LHCN-M2 (cell line): ENCODE measurements at regions not wholly inside any gene's neighbourhood (a gene's known extent, or its start where the extent isn't known, plus 50 kb on each side); places are given as distances from the start of the nearest gene placed in this dataset.
"Not testable (repeated sequence)": the region's sequence is repeated elsewhere in the genome, so short reads cannot be mapped to it uniquely, and the experiment has no call there.

Experiments
- DNase-seq: peaks from one replicate; pipeline ENCODE4 v3.0.0-alpha.2; 2012; ENCODE audit warnings: low read depth

DNA sequence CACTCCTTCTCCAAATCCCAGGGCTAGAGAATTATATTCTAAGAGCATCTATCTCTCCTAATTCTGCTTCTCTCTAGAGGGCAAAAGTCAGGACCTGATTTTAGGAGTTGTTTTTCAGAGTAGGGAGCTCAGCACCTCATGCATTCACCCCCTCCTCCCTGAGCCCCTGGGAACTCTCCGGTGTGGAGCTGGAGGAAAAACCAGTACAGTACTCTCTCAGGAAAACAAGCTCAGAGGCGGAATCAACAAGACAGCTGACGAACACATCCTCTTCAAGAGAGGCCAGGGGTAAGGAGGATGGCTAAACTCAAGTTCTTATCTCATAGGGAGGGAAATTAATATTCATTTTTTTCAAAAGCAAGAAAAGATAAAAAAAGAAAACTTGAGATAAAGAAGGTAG is 120.1 kb upstream of the CDYL start:
- no peak for DNase-seq

DNA sequence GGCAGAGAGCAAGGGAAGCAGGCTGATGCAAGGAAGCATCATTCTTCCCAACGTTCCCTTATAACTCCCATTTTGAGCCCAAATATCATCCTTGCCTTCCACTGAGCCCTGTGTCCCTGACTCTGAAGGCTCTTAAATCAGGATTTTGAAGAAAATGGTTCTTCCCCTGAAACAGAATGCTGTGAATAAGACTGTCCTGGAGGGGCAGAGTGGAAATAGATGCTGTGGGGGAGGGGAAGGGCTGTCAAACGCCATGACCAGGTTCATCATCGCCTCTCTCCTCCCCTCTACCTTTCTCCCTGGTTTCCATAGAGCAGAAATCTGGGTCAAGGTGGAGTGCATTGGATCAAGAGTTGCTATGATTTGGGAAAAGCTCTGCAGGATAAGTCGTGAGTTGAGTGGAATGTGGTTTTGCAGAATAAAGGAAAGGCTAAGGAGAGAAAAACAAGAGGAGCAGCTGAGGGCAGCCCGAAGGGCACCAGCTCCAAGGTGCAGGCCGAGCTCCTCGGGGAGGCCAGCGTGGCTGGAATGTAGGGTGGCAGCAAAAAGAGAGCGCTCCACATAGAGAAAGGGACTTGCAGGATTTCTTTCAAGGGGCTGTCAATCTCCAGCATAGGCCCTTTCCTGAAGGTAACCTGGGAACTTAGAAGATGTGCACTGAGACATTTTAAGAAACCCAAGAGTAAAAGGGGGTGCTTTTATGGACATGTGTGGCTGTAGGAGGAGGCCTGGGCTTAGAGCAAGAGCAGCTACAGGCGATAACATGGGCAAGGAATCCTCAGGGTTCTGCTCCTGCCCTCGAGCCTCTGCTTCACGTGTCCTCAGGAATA is 120.8 kb upstream of the CDYL start:
- DNase-seq = no peak

DNA sequence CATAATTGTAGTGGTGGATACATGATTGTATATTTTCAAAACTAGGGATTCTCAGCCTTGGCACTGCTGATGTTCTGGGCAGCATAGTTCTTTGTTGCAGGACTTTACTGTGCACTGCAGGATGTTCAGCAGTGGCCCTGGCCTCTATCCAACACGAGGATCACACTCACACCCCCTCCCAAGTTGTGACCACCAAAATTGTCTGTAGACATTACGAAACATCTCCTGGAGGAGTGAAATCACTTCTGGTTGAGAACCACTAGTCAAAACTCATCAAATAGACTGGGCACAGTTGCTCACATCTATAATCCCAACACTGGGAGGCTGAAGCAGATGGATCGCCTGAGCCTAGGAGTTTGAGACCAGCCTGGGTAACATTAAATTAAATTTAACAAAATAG is 123.1 kb upstream of the CDYL start:
- DNase-seq = no peak

DNA sequence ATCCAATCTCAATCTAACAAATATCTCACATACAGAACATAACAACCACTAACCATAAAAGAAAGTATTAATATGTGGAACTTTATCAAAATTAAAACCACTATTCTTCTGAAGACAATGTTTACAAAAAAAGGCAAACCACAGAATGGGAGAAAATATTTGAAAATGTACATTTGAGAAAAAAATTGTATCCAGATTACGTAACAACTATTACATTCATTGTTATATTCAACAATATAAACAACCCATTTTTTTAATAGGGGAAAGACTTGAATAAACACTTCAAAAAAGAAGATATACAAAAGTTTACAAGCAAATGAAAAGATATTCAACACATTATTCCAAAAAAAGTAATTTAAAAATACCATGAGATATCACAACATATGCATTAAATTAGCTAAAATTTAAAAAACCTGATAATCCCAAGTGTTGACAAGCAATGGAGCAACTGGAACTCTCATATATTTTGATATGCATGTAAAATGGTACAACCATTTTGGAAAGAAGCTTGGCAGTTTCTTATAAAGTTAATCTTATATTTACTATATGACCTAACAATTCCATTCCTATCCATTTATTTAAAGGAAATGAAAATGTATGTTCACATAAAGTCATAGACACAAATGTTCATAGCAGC is 124.3 kb upstream of the CDYL start:
- DNase-seq = no peak

DNA sequence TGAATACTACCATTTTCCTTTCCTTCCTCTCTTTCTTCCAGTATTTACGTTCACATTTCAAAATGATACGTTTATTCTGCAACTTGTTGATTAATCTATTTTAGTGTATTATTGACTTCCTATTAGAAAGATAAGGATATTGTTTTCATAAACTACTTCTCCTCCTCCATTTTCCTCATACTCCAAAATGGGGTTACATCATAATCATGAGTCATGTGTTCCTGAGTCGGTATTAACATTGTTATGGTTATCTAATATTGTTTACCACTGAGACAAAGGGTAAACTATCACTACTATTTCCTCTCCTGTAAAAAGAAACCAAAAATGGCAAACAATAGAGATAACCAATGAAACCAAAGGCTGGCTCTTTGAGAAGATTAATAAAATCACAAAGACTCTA is 126.5 kb upstream of the CDYL start:
- peak; percentile 38 for DNase-seq

DNA sequence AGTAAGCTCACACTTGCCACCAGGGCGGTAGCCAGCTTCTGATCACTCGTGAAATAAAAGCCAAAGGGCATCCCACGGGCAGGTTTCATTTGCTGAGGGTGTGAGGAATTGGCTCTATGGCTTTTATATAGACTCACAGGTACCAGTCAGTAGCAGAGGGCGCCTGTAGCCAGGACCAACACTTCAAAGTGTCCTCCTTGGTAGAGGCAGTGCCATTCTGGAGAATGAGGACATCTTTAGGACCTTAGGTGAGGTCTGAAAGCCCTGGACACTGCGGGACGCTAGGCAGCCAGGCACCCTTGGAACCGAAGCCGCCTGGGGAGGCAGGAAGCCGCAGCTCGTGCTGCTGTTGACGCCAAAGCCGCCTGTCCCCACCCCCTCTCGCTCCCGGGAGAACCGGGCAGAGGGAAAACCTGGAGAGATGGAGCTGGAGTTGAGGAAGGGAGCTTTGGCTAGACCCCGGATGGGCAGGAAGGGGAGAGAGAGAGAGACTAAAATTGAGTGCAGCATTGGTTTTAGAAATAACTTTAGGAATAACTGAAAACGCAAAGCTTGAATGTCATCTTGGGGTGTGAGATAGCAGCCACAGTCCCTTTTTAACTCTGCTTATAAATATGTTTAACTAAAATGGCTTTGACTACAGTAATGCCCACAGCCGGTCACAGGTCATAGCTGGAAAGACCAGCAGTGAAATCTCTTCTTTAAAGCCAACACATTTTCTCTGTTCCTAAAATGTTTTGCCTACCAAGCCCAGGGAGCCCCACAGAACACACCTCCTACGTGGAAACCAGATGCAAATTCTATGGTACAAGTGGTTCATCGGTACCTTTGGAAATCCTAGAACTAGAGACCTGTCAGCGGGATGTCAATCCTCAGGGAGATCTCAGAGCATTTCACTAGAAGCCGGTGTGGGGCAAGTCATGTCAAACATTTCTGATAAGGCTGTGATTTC is 128.5 kb upstream of the CDYL start:
- peak; percentile 63 for DNase-seq

DNA sequence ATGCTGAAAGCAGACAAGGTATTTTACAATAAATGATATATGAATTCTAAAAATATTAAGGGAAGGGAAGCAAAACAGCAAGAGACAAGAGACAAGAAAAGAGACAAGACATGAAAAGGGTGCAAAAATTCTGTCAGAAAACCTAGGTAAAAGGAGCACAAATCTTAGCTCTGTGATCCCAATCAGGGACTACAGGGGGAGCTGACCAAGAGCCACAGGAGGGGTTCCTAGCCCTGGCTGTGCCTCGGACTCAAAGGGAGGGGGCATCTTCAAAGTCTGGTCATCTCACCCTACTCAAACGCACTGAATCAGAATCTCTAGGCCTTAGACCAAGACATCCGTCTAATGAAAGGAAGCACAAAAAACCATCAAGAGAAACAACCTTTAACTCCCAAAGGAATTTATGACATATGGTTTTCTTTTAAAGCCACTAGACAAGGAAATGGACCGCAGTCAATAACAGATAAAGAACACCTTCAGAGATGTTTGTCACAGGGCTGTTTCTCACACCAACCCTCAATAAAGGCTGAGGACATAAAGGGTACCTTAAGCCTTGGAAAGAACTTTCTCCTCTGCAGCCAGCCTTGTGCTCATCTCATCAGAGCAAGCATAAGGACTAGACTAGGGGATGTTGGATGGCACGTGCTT is 130.4 kb upstream of the CDYL start:
- no peak for DNase-seq

DNA sequence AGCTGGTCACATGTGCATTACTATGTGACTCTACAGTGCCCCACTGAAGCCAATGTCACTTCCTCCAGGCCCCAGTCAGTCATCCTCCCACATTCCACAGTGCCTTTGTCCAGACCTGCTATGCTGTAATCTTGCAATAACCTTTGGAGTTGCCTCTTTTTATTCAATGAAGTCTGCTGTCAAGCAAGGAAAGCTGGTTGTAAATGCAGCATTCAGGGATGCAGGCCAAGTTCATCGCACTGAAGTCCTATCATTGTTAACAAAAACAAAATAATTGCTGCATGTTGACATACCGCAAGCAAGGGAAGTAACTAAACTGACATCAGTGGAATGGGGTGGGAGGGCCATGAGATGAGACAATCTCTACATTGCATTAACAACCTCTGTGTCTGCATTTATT is 131.2 kb upstream of the CDYL start:
- no peak for DNase-seq

DNA sequence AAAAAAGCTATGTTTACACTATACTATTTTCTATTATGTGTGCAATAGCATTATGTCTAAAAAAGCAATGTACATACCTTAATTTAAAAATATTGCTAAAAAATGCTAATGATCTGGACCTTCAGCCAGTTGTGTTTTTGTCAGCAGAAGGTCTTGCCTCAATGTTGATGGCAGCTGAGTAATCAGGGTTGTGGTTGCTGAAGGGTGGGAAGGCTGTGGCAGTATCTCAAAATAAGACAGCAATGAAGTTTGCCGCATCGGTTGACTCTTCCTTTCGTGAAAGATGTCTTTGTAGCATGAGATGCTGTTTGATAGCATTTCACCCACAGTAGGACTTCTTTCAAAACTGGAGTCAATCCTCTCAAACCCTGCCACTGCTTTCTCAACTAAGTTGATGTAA is 134.7 kb upstream of the CDYL start:
- DNase-seq = no peak

DNA sequence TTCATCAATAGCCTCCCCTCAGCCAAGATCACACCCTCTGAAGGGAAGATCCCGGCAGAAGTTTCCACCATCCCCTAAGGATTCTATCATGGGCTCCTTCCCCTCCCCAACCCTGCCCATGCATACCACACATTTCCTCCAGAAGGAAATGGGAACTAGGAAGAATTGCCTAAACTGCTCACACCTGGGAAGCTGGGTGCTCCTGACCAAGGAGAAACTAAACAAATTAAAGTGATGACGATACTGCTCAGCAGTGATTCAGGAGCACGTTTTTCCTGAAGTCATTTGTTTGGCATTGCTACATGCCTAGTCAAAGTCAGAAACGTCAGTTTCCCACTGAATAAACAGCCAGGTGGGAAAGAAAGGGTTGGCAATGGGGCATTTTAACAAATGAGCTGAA is 136.1 kb upstream of the CDYL start:
- DNase-seq = no peak

DNA sequence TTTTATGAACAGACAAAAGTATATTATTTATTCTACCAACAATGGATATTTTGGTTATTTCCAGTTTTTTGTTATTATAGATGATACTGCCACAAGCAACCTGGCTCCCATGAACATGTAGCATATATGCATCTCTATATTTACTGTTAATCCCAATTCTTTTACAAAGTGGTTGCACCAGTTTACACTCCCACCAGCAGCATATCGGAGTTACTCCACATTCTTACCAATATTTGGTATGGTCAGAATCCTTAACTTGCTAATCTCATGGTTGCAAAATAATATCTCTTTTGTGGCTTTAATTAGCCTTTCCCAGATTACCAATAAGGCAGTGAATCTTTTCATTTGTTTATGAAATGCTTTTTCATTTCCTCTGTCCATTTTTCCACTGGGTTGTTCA is 137.6 kb upstream of the CDYL start:
- no peak for DNase-seq

DNA sequence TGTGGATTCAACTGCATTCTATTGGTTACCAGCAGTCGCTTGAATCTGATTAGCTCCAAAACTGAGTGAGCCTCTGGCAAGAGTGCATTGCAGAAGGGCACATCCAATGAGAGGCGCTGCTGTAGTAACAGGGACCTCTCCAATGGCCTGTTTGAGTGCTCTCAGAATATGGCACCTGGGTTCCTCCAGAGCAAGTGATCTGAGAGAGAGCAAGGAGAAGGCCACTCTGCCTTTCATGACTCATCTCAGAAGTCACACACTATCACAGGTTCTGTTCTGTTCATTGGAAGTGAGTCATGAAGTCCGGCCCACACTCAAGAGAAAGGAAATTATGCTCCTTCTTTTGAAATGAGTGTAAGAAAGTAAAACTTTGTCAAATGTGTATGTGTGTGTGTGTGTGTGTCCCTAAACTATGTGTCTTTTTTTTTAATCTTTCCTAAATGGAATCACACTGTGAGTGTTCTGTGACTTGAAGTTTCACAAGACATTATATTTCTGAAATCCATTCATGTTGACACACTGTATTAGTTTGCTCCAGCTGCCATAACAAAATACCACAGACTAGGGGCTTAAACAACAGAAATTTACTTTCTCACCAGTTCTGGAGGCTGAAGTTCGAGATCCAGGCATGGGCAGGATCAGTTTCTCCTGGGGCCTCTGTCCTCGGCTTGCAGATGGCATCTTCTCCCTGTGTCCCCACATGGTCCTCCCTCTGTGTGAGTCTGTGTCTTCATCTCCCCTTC is 138.3 kb upstream of the CDYL start:
- DNase-seq = peak; percentile 63

DNA sequence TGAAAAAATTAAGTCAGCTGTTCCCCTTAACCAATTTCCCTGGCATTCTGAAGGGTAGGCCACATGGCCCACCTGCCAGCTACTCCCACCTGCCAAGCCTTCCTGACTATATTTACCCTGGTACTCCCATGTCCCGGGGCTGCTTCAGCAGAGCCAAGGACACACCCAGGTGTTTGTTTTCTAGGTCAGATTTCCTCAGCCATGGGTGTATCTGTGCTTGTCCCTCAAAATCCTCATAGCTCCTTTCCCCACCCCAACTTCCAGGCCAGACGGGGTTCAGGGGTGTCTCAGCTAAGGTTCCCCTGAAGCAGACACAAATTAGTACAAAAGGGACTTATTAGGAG is 139.4 kb upstream of the CDYL start:
- no peak for DNase-seq

DNA sequence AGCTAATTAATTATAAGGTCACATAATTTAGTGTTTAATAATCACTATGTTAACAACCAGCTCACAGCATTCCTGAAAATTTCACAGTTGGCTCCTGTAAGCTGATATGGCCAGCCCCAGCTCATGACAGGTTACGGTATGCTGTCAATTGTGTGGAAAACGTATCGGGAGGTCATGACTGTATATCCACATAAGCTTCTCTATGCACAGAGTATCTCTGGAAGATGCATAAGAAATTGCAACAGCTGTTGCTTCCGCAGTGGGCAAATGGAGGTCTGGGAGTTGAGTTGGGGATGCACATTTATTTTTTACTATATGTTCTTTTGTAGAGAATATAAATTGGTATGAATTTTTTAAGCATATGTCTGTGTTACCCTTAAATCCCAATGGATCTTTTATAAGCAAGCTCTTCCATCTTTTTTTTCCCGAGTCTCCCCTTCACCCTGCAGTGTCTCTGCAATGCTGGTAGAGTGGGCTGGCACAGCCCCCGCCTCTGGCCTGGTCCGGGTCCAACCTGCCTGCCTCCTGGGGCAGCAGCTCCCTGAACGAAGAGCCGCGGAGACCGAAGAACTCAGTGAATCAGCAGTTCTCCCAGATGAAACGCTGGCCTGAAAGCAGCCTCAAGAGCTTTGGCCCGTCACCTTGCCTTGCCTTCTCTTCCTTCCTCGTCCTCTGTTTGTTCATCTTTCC is 139.9 kb upstream of the CDYL start:
- DNase-seq = no peak

DNA sequence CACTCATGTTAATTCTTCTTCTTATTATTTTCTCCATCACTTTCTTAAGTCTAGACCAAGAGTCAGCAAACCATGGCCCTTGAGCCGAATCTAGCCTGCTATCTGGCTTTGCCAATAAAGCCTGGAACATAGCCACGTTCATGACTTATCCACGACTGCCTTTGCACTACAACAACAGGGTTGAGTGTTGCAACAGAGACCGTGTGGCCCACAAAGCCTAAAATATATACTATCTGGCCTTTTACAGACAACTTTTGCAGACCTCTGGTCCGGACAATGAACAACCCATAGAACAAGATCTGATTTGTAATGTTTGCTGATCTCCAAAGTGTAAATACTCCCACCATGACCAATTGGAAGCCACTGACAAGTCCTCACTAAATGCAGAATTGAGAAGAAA is 140.5 kb upstream of the CDYL start:
- DNase-seq = no peak

DNA sequence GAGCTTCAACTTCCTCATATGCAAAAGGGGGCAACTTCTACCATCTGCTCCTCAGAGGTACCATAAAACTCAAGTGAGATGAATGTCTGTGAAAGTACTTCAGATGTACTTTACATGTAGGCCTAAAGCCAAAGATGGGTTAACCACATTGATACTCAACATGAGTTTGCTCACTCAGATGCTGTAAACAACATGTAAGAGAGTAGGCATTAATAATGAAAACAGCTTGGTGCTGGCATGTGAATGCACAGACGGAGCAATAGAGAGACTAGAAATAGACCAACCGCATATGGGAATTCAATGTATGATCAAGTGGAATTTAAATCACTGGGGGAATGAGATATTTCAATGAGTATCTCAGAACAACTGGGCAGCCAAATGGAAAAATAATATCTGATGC is 143.8 kb upstream of the CDYL start:
- DNase-seq = no peak

DNA sequence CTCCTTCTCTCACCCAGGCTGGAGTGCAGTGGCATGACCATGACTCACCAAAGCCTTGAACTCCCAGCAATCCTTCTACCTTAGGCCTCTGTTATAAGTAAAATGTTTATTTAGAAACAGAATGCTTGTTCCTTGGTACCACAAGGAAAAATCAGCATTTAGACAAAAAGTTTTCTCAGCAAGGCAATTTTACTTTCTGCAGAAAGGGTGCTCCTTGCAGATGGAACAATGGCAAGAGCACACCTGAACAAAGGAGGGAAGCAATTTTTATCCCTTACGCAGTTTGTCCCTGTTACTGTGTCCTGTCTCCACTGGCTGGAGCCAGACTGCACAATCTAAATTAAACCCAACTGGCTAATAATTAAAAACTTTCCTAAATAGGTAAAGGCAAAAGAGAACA is 146.4 kb upstream of the CDYL start:
- not testable (repeated sequence) for DNase-seq

DNA sequence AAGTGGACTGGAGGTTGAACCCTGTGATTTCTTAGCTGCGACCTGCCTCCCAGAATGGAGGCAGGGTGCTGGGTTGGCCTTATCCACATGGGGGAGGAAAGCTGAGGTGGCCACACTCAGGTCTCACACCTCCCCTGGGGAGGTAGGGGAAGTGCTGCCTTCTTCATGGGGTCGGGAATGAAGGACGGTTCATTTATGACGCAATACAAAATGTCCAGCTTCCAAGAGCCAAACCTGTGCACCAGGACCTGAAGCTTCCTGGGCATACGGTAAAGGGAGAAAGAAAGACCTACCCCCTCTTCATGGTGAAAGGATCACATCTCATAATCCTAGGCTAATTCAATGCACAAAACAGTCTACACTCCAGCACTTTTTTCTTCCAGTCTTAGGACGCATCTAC is 150.6 kb upstream of the CDYL start:
- DNase-seq = no peak

DNA sequence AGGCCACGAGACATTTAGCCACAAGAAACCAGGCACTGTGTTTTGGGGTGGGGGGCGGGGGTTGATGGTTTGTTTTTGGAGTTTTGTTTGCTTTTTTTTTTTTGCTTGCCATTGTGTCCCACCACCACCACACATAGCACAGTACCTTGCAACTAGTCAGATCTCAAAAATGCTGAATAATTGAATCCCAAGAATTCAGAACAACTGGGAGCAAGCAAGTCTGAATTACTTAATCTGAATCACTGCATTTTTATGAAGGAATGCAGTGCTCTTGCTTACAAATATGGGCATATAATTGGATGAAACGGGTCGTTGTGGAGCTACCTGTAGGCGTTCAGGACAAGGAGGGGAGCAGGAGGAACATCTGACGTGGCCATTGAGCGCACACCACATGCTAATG is 151.5 kb upstream of the CDYL start:
- DNase-seq = no peak

DNA sequence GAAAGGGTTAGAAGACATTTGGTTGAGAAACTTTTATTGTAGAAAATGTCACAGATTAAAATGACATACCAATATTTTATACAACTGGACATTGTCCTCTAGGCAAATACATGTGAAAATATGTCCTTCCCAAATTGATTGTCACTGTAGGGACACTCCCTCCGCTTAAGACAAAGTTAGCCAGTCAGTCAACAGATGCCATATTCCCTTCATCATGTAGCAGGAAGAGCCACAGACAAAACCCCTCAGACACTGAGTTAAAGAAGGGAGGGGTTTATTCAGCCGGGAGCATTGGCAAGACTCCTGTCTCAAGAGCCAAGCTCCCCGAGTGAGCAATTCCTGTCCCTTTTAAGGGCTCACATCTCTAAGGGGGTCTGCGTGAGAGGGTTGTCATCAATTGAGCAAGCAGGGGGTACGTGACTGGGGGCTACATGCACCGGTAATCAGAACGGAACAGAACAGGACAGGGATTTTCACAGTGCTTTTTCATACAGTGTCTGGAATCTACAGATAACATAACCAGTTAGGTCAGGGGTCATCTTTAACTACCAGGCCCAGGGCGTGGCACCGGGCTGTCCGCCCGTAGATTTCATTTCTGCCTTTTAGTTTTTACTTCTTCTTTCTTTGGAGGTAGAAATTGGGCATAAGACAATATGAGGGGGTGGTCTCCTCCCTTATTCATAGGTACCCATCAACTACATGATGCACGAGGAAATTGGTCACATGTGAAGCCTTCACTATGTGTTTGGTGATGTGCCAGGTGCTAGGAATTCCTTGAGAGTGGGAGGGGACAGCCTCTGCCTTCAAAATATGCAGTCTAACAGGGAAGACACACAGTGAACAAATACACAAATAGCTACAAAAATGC is 155.7 kb upstream of the CDYL start:
- no peak for DNase-seq
